ENCODE measurements at regions not wholly inside any gene's neighbourhood (a gene's known extent, or its start where the extent isn't known, plus 50 kb on each side); places are given as distances from the start of the nearest gene placed in this dataset.
"Not testable (repeated sequence)": the region's sequence is repeated elsewhere in the genome, so short reads cannot be mapped to it uniquely, and the experiment has no call there.

DNA sequence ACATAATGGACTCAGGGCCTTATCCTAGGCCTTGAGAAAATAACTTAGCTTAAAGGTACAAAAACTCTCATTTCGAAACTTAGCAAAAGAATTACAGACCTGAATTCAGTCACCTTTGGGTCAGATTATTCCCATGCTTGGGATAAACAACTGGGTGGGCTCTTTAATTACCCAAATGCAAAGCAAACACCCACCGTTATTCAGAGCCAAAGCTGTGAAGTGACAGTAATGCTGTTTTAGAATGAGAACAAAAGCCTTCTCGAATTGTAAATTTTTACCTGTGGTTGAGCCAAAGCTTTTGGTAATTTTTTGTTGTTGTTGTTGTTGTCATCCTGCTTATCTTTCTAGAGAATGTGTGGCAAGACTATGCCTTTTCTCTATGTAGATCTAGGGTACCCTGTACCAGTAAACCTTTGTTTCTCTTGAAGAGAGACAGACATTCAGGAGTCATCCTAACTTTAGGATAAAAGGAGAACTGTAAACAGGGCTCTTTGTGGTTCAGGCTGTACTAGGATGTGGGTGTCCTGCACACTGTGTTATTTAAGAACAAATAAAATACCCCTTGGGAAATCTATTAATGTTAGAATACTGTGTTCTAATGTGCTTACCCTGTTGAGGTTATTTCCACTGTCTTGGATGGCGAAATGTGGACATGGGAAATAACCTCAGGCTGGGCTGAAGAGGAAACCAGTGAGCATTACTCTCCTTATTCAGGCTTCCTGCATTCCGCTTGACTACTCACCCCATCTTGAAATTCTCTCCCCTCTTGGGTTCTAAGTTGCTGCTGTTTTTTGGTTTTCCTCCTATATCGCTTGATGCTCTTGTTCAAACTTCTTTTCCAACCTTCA is 480.7 kb downstream of the CD83 start:
- no peak overlapping the region for H3K4me3 ChIP-seq
- no peaks in the 10 kb centered on the region for H3K9me3 ChIP-seq
- intact Hi-C loops (cut with DNase I; ENCODE audit: low total_unique reads): no loop called here
- no peak for DNase-seq
- no peaks in the 10 kb centered on the region for H3K4me1 ChIP-seq
- no peak for TF ChIP-seq POLR2A (IDR thresholded peaks at IDR 0.05)
- TF ChIP-seq CTCF (IDR thresholded peaks at IDR 0.05): no peak
- WGBS, 2 donors: 65 to 78% methylated on average over 6 of the region's 6 CpGs
- no peaks in the 10 kb centered on the region for H3K27me3 ChIP-seq
- no peaks in the 10 kb centered on the region for H3K36me3 ChIP-seq (ENCODE audit: low read depth, missing control alignments)
- no peak overlapping the region for H3K27ac ChIP-seq

DNA sequence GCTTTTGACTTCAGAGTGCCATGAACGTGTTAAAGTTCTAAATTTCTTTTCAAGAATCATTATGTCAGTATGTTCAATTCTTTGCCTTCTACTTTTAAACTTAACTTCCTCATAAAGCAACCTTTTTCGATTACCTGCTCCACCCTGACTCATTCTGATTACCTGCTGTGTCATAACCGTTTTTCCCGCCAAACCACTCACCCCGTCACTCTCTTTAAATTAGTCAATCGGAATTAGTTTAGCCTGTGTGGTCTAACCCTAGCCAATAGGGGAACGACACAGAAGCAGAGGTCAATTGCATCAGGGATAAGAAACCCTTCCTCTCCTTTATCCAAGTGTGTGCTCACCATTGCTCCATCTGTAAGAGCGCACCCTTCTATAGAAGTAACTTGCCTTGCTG is 482.7 kb downstream of the CD83 start:
- H3K4me1 ChIP-seq; DNase-seq; H3K27ac ChIP-seq; intact Hi-C loops (cut with DNase I; ENCODE audit: low total_unique reads); H3K4me3 ChIP-seq; H3K9me3 ChIP-seq; H3K36me3 ChIP-seq (ENCODE audit: low read depth, missing control alignments); H3K27me3 ChIP-seq: not testable (repeated sequence)
- WGBS, 2 donors: 96% methylated on average over 8 of the region's 8 CpGs

DNA sequence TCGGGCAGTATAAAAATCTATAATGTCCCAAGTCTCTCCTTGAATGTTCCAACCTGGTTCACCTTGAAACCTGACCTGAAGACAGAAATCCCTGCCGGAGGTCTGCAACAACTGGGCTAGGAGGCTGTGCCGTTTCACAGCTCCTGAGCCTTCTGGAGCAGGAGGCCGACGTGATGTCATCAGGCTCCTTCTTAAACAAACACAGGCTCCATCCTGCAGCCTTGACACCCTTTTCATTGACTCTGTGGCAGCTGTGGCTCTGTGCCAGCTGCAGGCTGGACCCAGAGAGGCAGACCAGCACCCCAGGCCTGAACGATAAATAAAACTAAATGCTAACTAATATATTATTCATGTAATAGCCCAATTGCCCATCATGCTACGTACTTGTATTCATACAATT is 483.9 kb downstream of the CD83 start:
- Histone ChIP-seq H3K4me3 (no peak overlapping the region), H3K4me1 (no peaks in the 10 kb centered on the region), H3K27me3 (no peaks in the 10 kb centered on the region), H3K9me3 (no peaks in the 10 kb centered on the region), H3K36me3 (ENCODE audit: low read depth, missing control alignments) (no peaks in the 10 kb centered on the region), H3K27ac (no peak overlapping the region)
- no peak for TF ChIP-seq CTCF (IDR thresholded peaks at IDR 0.05)
- TF ChIP-seq POLR2A (IDR thresholded peaks at IDR 0.05): no peak
- 73 to 86% methylated on average over 7 of the region's 7 CpGs for WGBS, 2 donors
- intact Hi-C loops (cut with DNase I; ENCODE audit: low total_unique reads): no loop called here
- DNase-seq: no peak

GRCh38 chr6:14606353-14606752 is 488.8 kb downstream of the CD83 start:
- H3K4me1 ChIP-seq: no peaks in the 10 kb centered on the region
- no peak overlapping the region for H3K4me3 ChIP-seq
- DNase-seq: no peak
- 93 to 100% methylated on average over 5 of the region's 5 CpGs for WGBS, 2 donors
- intact Hi-C loops (cut with DNase I; ENCODE audit: low total_unique reads): no loop called here
- H3K9me3 ChIP-seq: no peaks in the 10 kb centered on the region
- no peak for TF ChIP-seq POLR2A (IDR thresholded peaks at IDR 0.05)
- no peak for TF ChIP-seq CTCF (IDR thresholded peaks at IDR 0.05)
- H3K36me3 ChIP-seq (ENCODE audit: low read depth, missing control alignments): no peaks in the 10 kb centered on the region
- no peak overlapping the region for H3K27ac ChIP-seq
- no peaks in the 10 kb centered on the region for H3K27me3 ChIP-seq

DNA sequence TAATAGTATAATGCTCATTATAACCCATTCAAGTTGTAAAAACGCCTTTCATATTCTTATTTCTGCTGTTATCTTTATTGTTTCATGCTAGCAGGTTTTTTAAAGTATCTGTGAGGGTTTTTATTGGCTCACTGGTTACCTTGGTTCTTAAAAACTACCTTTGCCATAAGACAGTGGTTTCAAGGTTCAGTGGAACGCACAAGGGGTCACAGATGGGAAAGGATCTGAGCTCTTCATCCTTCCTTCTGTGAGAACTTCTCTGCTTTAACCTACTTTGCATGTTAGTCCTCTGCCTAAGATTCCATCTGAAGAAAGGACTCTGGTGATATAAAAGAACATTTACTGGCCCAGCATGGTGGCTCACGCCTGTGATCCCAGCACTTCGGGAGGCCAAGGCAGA is 492.6 kb downstream of the CD83 start:
- H3K27ac ChIP-seq: no peak overlapping the region
- no peaks in the 10 kb centered on the region for H3K36me3 ChIP-seq (ENCODE audit: low read depth, missing control alignments)
- no peak overlapping the region for H3K4me3 ChIP-seq
- TF ChIP-seq POLR2A (IDR thresholded peaks at IDR 0.05) (no peak), CTCF (IDR thresholded peaks at IDR 0.05) (no peak)
- H3K27me3 ChIP-seq: no peaks in the 10 kb centered on the region
- WGBS, 2 donors: 91 to 98% methylated on average over 4 of the region's 4 CpGs
- intact Hi-C loops (cut with DNase I; ENCODE audit: low total_unique reads): no loop called here
- no peaks in the 10 kb centered on the region for H3K9me3 ChIP-seq
- H3K4me1 ChIP-seq: no peaks in the 10 kb centered on the region
- no peak for DNase-seq
